HepG2 (cell line): ENCODE measurements at regions not wholly inside any gene's neighbourhood (a gene's known extent, or its start where the extent isn't known, plus 50 kb on each side); places are given as distances from the start of the nearest gene placed in this dataset.

Experiments used
- DPF2 ChIP-seq: sonication (generic); formaldehyde crosslinking; IDR thresholded peaks from 2 replicates; pipeline ENCODE4 v1.4.0; 2020; ENCODE audit warnings: mild to moderate bottlenecking, low read depth, missing genetic modification reagents, borderline replicate concordance
- EZH2 ChIP-seq: conservative IDR thresholded peaks from 2 replicates; pipeline ENCODE4 v1.6.1; 2012; ENCODE audit warnings: mild to moderate bottlenecking, low read depth, low read length, moderate library complexity
- ZNF703 ChIP-seq: sonication (generic); formaldehyde crosslinking; IDR thresholded peaks from 2 replicates; pipeline ENCODE4 v1.5.1; 2020; ENCODE audit warnings: missing genetic modification reagents, mild to moderate bottlenecking, moderate library complexity, borderline replicate concordance

GRCh38 chr3:34017757-34018156 lies 219.3 kb downstream of the PDCD6IP start:
- TF ChIP-seq DPF2 (CRISPR knock-in tag) (no peak), ZNF703 (CRISPR knock-in tag) (no peak), EZH2 (no peak)
